Mucosa of rectum (tissue), 2 donors: ENCODE measurements at regions not wholly inside any gene's neighbourhood (a gene's known extent, or its start where the extent isn't known, plus 50 kb on each side); places are given as distances from the start of the nearest gene placed in this dataset.

Experiments used
- H3K27ac ChIP-seq, 2 donors: one replicate each; pipeline ENCODE4 v1.7.0; 2013; ENCODE audit warnings: inconsistent platforms in 2 of 2, low read depth in 2 of 2, low read length in 2 of 2
- H3K27me3 ChIP-seq, 2 donors: one replicate each; pipeline ENCODE4 v1.7.0; 2013; ENCODE audit warnings: low read length in 2 of 2; ENCODE audit not compliant: control insufficient read depth in 2 of 2, insufficient read depth in 2 of 2
- H3K36me3 ChIP-seq, 2 donors: one replicate each; pipeline ENCODE4 v1.7.0; 2013; ENCODE audit warnings: low read length in 2 of 2; ENCODE audit not compliant: control insufficient read depth in 2 of 2, insufficient read depth in 2 of 2
- H3K4me1 ChIP-seq, 2 donors: one replicate each; pipeline ENCODE4 v1.7.0; 2013; ENCODE audit warnings: low read length in 2 of 2, mild to moderate bottlenecking in 1 of 2; ENCODE audit not compliant: control insufficient read depth in 2 of 2, insufficient read depth in 2 of 2
- H3K4me3 ChIP-seq, 2 donors: one replicate each; pipeline ENCODE4 v1.7.0; 2013; ENCODE audit warnings: low read length in 2 of 2
- H3K9ac ChIP-seq, 2 donors: one replicate each; pipeline ENCODE4 v1.7.0; 2013; ENCODE audit warnings: low read length in 2 of 2, low read depth in 1 of 2, mild to moderate bottlenecking in 1 of 2
- H3K9me3 ChIP-seq, 2 donors: one replicate each; pipeline ENCODE4 v1.7.0; 2013; ENCODE audit warnings: low read length in 2 of 2; ENCODE audit not compliant: control insufficient read depth in 2 of 2
- donor health status: healthy.
- donor health status: Normal muscosa, but diverticular disease.

- Histone ChIP-seq H3K4me3 (no peak overlapping the region), H3K9ac (no peak overlapping the region), H3K4me1 (no peaks in the 10 kb centered on the region), H3K9me3 (no peaks in the 10 kb centered on the region), H3K27me3 (peaks cover 0 to 2% of the 10 kb centered on the region in 2 donors), H3K36me3 (no peaks in the 10 kb centered on the region), H3K27ac (no peak overlapping the region)
Observed at GRCh38 chr2:217206907-217207698, 347.2 kb upstream of the TNP1 start.

- H3K9ac ChIP-seq = no peak overlapping the region
- H3K27ac ChIP-seq = no peak overlapping the region
- H3K27me3 ChIP-seq = peaks cover 0 to 2% of the 10 kb centered on the region in 2 donors
- H3K9me3 ChIP-seq = no peaks in the 10 kb centered on the region
- H3K4me1 ChIP-seq = no peaks in the 10 kb centered on the region
- H3K4me3 ChIP-seq = no peak overlapping the region
- H3K36me3 ChIP-seq = no peaks in the 10 kb centered on the region
Observed at GRCh38 chr2:217206016-217206725, 346.3 kb upstream of the TNP1 start.

GRCh38 chr2:217204358-217204757 is 344.5 kb upstream of the TNP1 start:
- peaks cover 0 to 2% of the 10 kb centered on the region in 2 donors for H3K27me3 ChIP-seq
- H3K36me3 ChIP-seq = no peaks in the 10 kb centered on the region
- H3K4me3 ChIP-seq = no peak overlapping the region
- H3K4me1 ChIP-seq = no peaks in the 10 kb centered on the region
- H3K9me3 ChIP-seq = no peaks in the 10 kb centered on the region
- H3K27ac ChIP-seq = no peak overlapping the region
- no peak overlapping the region for H3K9ac ChIP-seq

- Histone ChIP-seq H3K4me3 (no peak overlapping the region), H3K4me1 (no peaks in the 10 kb centered on the region), H3K27ac (no peak overlapping the region), H3K27me3 (peaks cover 0 to 2% of the 10 kb centered on the region in 2 donors), H3K9me3 (no peaks in the 10 kb centered on the region), H3K36me3 (no peaks in the 10 kb centered on the region), H3K9ac (no peak overlapping the region)
Observed at GRCh38 chr2:217203086-217203485, 343.2 kb upstream of the TNP1 start.

GRCh38 chr2:217199255-217199630 is 339.4 kb upstream of the TNP1 start:
- no peak overlapping the region for H3K4me3 ChIP-seq
- H3K27me3 ChIP-seq = no peaks in the 10 kb centered on the region
- H3K9ac ChIP-seq = no peak overlapping the region
- H3K9me3 ChIP-seq = peaks cover 0 to 2% of the 10 kb centered on the region in 2 donors
- H3K4me1 ChIP-seq = no peaks in the 10 kb centered on the region
- no peaks in the 10 kb centered on the region for H3K36me3 ChIP-seq
- no peak overlapping the region for H3K27ac ChIP-seq

GRCh38 chr2:217195658-217196446 is 336.0 kb upstream of the TNP1 start:
- H3K36me3 ChIP-seq = no peaks in the 10 kb centered on the region
- H3K27me3 ChIP-seq = no peaks in the 10 kb centered on the region
- peaks cover 0 to 2% of the 10 kb centered on the region in 2 donors for H3K9me3 ChIP-seq
- H3K27ac ChIP-seq = no peak overlapping the region
- H3K9ac ChIP-seq = no peak overlapping the region
- H3K4me1 ChIP-seq = no peaks in the 10 kb centered on the region
- H3K4me3 ChIP-seq = no peak overlapping the region

- Histone ChIP-seq H3K27me3 (no peaks in the 10 kb centered on the region), H3K9me3 (peaks cover 0 to 2% of the 10 kb centered on the region in 2 donors), H3K9ac (no peak overlapping the region), H3K4me3 (no peak overlapping the region), H3K36me3 (no peaks in the 10 kb centered on the region), H3K4me1 (no peaks in the 10 kb centered on the region), H3K27ac (no peak overlapping the region)
Observed at GRCh38 chr2:217195016-217195415, 335.2 kb upstream of the TNP1 start.

GRCh38 chr2:217193431-217194340 is 333.8 kb upstream of the TNP1 start:
- H3K27ac ChIP-seq = no peak overlapping the region
- H3K4me3 ChIP-seq = no peak overlapping the region
- no peaks in the 10 kb centered on the region for H3K4me1 ChIP-seq

GRCh38 chr2:217192366-217192765 is 332.5 kb upstream of the TNP1 start:
- H3K9me3 ChIP-seq = peaks cover 0 to 2% of the 10 kb centered on the region in 2 donors
- H3K9ac ChIP-seq = no peak overlapping the region
- no peaks in the 10 kb centered on the region for H3K27me3 ChIP-seq
- H3K4me3 ChIP-seq = no peak overlapping the region
- H3K4me1 ChIP-seq = no peaks in the 10 kb centered on the region
- H3K36me3 ChIP-seq = no peaks in the 10 kb centered on the region
- no peak overlapping the region for H3K27ac ChIP-seq

More at GRCh38 chr2:217193431-217194340, 333.8 kb upstream of the TNP1 start:
- no peaks in the 10 kb centered on the region for H3K27me3 ChIP-seq
- peaks cover 0 to 2% of the 10 kb centered on the region in 2 donors for H3K9me3 ChIP-seq
- H3K9ac ChIP-seq = no peak overlapping the region
- no peaks in the 10 kb centered on the region for H3K36me3 ChIP-seq
